Caco-2 (cell line): ENCODE measurements at regions not wholly inside any gene's neighbourhood (a gene's known extent, or its start where the extent isn't known, plus 50 kb on each side); places are given as distances from the start of the nearest gene placed in this dataset.

Experiments
- BruUV-seq: library from RNA; stranded (reverse); fragments of 400-500 nt; replicated peaks from 2 replicates; lab custom pipeline; 2021; lab: Mats Ljungman, UMichigan
- CTCF ChIA-PET: fragments of 300-600 bp; sonication (Branson Sonifier 250); formaldehyde crosslinking; loops from one replicate; lab custom pipeline; 2022; ENCODE audit warnings: antibody characterized with exemption; lab: Charles Lee
- POLR2A ChIA-PET: fragments of 300-600 bp; sonication (Branson Sonifier 250); formaldehyde crosslinking; loops from one replicate; lab custom pipeline; 2022; ENCODE audit warnings: antibody characterized with exemption; lab: Charles Lee
- DNase-seq, 2 experiments: peaks; one replicate each; pipeline versions ENCODE4 v3.0.0 to v3.0.0-alpha.2; 2020 to 2022
- H3K27me3 ChIP-seq: replicated peaks from 2 replicates; pipeline ENCODE4 v1.6.0; 2011; ENCODE audit warnings: low read length; ENCODE audit not compliant: control insufficient read depth, insufficient read depth
- H3K36me3 ChIP-seq: 2 replicates; pipeline ENCODE4 v1.5.1; 2011; ENCODE audit warnings: low read length; ENCODE audit not compliant: control insufficient read depth, insufficient read depth
- H3K4me1 ChIP-seq: fragments of 250-450 bp; sonication (Bioruptor Pico); 2 replicates; pipeline ENCODE4 v1.5.1; 2020; ENCODE audit warnings: mild to moderate bottlenecking
- H3K4me3 ChIP-seq: 2 replicates; pipeline ENCODE4 v1.5.1; 2011; ENCODE audit warnings: low read depth, mild to moderate bottlenecking, control low read depth, low read length
- H3K9me3 ChIP-seq: fragments of 250-450 bp; sonication (Bioruptor Pico); 2 replicates; pipeline ENCODE4 v1.5.1; 2020; ENCODE audit warnings: mild to moderate bottlenecking, moderate library complexity
- H3K27ac Mint-ChIP-seq: one replicate; pipeline ENCODE4 v1.8.0; 2022; ENCODE audit warnings: mixed read lengths; ENCODE audit not compliant: unreplicated experiment
- H3K27me3 Mint-ChIP-seq: one replicate; pipeline ENCODE4 v1.8.0; 2022; ENCODE audit warnings: mixed read lengths; ENCODE audit not compliant: insufficient read depth, unreplicated experiment
- H3K36me3 Mint-ChIP-seq: one replicate; pipeline ENCODE4 v1.8.0; 2022; ENCODE audit warnings: mild to moderate bottlenecking, mixed read lengths; ENCODE audit not compliant: insufficient read depth, unreplicated experiment
- H3K4me1 Mint-ChIP-seq: one replicate; pipeline ENCODE4 v1.8.0; 2022; ENCODE audit warnings: low read depth, mixed read lengths; ENCODE audit not compliant: unreplicated experiment
- H3K4me3 Mint-ChIP-seq: one replicate; pipeline ENCODE4 v1.8.0; 2022; ENCODE audit warnings: mild to moderate bottlenecking, moderate library complexity, mixed read lengths; ENCODE audit not compliant: unreplicated experiment
- H3K9me3 Mint-ChIP-seq: one replicate; pipeline ENCODE4 v1.8.0; 2022; ENCODE audit warnings: mixed read lengths; ENCODE audit not compliant: unreplicated experiment
- intact Hi-C: fragments of 100-400 bp; cut with micrococcal nuclease; formaldehyde crosslinking; loops from one replicate; pipeline ENCODE4 v1.10.0; 2022; ENCODE audit not compliant: unreplicated experiment
- TF ChIP-seq, protein P1 (sequence below), 2 experiments: fragments of 200-600 bp in 1 of 2; IDR thresholded peaks; 1 replicate in 1 of 2; 2 replicates in 1 of 2; pipeline versions ENCODE4 v1.5.1 to v1.8.0; 2011 to 2022; ENCODE audit warnings: antibody characterized with exemption in 1 of 2, control low read depth in 1 of 2, inconsistent platforms in 1 of 2, low read depth in 1 of 2, low read length in 1 of 2, mild to moderate bottlenecking in 1 of 2, moderate library complexity in 1 of 2; ENCODE audit not compliant: insufficient read depth in 1 of 2, severe bottlenecking in 1 of 2, unreplicated experiment in 1 of 2

DNA sequence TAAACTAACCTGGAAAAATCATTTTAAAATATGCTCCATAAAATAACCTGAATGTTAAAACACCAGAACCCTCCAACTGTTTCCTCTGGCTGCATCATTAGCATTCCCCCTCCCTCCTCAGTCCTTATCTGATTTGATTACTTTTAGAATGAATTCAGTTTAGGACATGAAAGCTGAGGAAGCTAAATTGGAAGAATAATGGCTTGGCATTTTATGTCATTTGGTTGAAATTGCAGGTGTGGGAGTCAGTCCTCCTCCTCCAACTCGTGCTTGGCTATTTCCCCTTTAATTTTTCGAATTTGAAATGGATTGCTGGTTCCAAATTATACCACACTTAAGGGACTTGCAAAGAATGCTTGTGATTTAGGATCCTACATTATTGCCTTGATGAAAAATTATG, 473.0 kb upstream of the STXBP6 start:
- BruUV-seq = no TSS peak
- H3K9me3 Mint-ChIP-seq = no peaks in the 10 kb centered on the region
- intact Hi-C loops = no loop called here
- no peak overlapping the region for H3K4me3 Mint-ChIP-seq
- H3K4me3 ChIP-seq = no peak overlapping the region
- ChIA-PET POLR2A (no interaction called here), CTCF (no interaction called here)
- H3K27me3 Mint-ChIP-seq = peaks cover 11% of the 10 kb centered on the region
- H3K4me1 ChIP-seq = no peaks in the 10 kb centered on the region
- no peaks in the 10 kb centered on the region for H3K4me1 Mint-ChIP-seq
- H3K36me3 ChIP-seq = no peaks in the 10 kb centered on the region
- TF ChIP-seq, protein P1, sequence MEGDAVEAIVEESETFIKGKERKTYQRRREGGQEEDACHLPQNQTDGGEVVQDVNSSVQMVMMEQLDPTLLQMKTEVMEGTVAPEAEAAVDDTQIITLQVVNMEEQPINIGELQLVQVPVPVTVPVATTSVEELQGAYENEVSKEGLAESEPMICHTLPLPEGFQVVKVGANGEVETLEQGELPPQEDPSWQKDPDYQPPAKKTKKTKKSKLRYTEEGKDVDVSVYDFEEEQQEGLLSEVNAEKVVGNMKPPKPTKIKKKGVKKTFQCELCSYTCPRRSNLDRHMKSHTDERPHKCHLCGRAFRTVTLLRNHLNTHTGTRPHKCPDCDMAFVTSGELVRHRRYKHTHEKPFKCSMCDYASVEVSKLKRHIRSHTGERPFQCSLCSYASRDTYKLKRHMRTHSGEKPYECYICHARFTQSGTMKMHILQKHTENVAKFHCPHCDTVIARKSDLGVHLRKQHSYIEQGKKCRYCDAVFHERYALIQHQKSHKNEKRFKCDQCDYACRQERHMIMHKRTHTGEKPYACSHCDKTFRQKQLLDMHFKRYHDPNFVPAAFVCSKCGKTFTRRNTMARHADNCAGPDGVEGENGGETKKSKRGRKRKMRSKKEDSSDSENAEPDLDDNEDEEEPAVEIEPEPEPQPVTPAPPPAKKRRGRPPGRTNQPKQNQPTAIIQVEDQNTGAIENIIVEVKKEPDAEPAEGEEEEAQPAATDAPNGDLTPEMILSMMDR (IDR thresholded peaks at IDR 0.05; ENCODE audit: insufficient read depth in 1 of 2, low read depth in 1 of 2, low read length in 1 of 2, severe bottlenecking in 1 of 2, unreplicated experiment in 1 of 2) = no peak
- H3K36me3 Mint-ChIP-seq = no peaks in the 10 kb centered on the region
- no peaks in the 10 kb centered on the region for H3K27me3 ChIP-seq
- DNase-seq = no peak
- H3K27ac Mint-ChIP-seq = no peak overlapping the region
- no peaks in the 10 kb centered on the region for H3K9me3 ChIP-seq

DNA sequence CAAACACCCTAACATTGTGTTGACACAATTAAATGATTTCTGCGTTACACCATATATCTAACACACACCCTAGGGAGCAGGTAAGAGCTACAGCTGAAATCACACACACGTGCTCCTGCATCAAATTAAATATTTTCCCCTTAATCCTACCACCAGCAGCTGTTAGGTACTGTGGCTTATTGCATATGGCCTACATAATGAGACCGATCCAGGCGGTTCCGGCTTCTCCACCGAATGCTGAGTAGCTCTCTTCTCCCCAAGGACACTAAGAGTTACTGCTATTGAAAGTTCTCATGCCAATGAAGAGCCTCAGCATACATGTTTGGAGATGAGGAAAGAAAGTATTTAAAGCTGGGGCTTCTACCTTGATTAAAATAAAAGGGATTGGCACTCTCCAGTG, 472.2 kb upstream of the STXBP6 start:
- no peaks in the 10 kb centered on the region for H3K9me3 ChIP-seq
- no peaks in the 10 kb centered on the region for H3K27me3 ChIP-seq
- TF ChIP-seq, protein P1 (IDR thresholded peaks at IDR 0.05; ENCODE audit: insufficient read depth in 1 of 2, low read depth in 1 of 2, low read length in 1 of 2, severe bottlenecking in 1 of 2, unreplicated experiment in 1 of 2) = no peak
- Mint-ChIP-seq H3K9me3 (no peaks in the 10 kb centered on the region), H3K27ac (no peak overlapping the region), H3K27me3 (peaks cover 11% of the 10 kb centered on the region), H3K4me3 (no peak overlapping the region), H3K36me3 (no peaks in the 10 kb centered on the region), H3K4me1 (no peaks in the 10 kb centered on the region)
- intact Hi-C loops = no loop called here
- H3K36me3 ChIP-seq = no peaks in the 10 kb centered on the region
- CTCF ChIA-PET = no interaction called here
- no TSS peak for BruUV-seq
- no peaks in the 10 kb centered on the region for H3K4me1 ChIP-seq
- DNase-seq = no peak
- POLR2A ChIA-PET = no interaction called here
- no peak overlapping the region for H3K4me3 ChIP-seq

DNA sequence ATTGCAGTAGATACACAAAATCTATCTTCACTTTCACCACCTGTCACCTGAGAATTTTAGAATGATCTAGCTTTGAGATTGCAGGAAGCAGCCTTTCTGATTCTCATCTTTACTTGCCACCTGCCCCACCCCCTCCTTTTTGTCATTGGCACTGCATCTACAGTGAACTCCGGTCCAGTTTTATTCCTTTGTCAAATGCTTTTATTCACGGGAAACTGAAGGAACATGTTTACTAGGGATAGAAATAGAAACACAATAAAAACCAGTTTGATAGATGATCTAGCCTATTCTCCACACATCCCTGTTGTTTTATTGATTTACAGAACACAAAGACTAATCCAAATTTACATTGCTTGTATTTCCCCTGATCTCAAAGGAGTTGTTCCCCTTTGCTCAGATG, 471.7 kb upstream of the STXBP6 start:
- intact Hi-C loops = no loop called here
- Histone ChIP-seq H3K4me1 (no peaks in the 10 kb centered on the region), H3K27me3 (no peaks in the 10 kb centered on the region), H3K4me3 (no peak overlapping the region), H3K9me3 (no peaks in the 10 kb centered on the region), H3K36me3 (no peaks in the 10 kb centered on the region)
- BruUV-seq = no TSS peak
- peaks cover 11% of the 10 kb centered on the region for H3K27me3 Mint-ChIP-seq
- ChIA-PET CTCF (no interaction called here), POLR2A (no interaction called here)
- H3K36me3 Mint-ChIP-seq = no peaks in the 10 kb centered on the region
- DNase-seq = no peak
- TF ChIP-seq, protein P1 (IDR thresholded peaks at IDR 0.05; ENCODE audit: insufficient read depth in 1 of 2, low read depth in 1 of 2, low read length in 1 of 2, severe bottlenecking in 1 of 2, unreplicated experiment in 1 of 2) = no peak
- no peaks in the 10 kb centered on the region for H3K4me1 Mint-ChIP-seq
- H3K4me3 Mint-ChIP-seq = no peak overlapping the region
- H3K27ac Mint-ChIP-seq = no peak overlapping the region
- no peaks in the 10 kb centered on the region for H3K9me3 Mint-ChIP-seq
